AG04450 (cell line): ENCODE measurements at regions not wholly inside any gene's neighbourhood (a gene's known extent, or its start where the extent isn't known, plus 50 kb on each side); places are given as distances from the start of the nearest gene placed in this dataset.

Experiments used
- CTCF ChIA-PET: fragments of 300-600, 350-600 bp; formaldehyde crosslinking; extraction: SDS; loops from one replicate; lab custom pipeline; 2022; ENCODE audit warnings: antibody characterized with exemption, inconsistent platforms; lab: Charles Lee
- POLR2A ChIA-PET: fragments of 350-600 bp; formaldehyde crosslinking; extraction: SDS; loops from one replicate; lab custom pipeline; 2021; ENCODE audit warnings: antibody characterized with exemption, inconsistent platforms; lab: Yijun Ruan, JAX
- DNase-seq: peaks from one replicate; pipeline ENCODE4 v3.0.0-alpha.2; 2011; ENCODE audit warnings: low read depth, low spot score
- H3K27ac ChIP-seq: one replicate; pipeline ENCODE4 v1.5.1; 2012; ENCODE audit warnings: low read depth, low read length, control low read depth
- H3K27me3 ChIP-seq: one replicate; pipeline ENCODE4 v1.6.0; 2012; ENCODE audit warnings: low read length; ENCODE audit not compliant: control insufficient read depth, insufficient read depth
- H3K4me3 ChIP-seq: 2 replicates; pipeline ENCODE4 v1.5.1; 2011; ENCODE audit warnings: mild to moderate bottlenecking, low read depth, low read length, control low read depth
- H3K9me3 ChIP-seq: 2 replicates; pipeline ENCODE4 v1.5.1; 2012; ENCODE audit warnings: low read length; ENCODE audit not compliant: control insufficient read depth, insufficient read depth
- TF ChIP-seq, protein P1 (sequence below): IDR thresholded peaks from 2 replicates; pipeline ENCODE4 v1.5.1; 2011; ENCODE audit warnings: low read depth, low read length, control low read depth, inconsistent platforms

DNA sequence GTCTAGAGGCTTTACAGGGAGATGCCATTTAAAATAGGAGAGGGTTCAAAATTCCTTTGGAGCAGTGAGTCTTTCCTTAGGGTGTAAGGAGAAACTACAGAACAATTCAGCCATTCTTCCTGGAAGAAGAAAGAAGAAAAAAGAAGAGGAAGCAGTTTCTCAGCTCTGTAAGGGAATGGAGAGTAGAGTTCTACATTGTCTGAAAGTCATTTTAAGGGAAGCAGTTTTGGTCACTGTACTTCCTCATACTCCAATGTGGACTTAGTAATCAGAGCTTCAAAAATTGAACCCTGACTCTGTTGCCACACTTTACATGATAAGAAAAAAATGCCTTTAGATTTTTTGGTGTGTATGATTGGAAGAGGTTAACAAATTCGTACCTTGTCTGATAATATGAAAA lies 122.4 kb downstream of the LRRC70 start:
- no peak for DNase-seq
- Histone ChIP-seq H3K27me3 (no peaks in the 10 kb centered on the region), H3K27ac (no peak overlapping the region), H3K9me3 (no peaks in the 10 kb centered on the region), H3K4me3 (no peak overlapping the region)
- ChIA-PET CTCF (no interaction called here), POLR2A (no interaction called here)
- TF ChIP-seq, protein P1, sequence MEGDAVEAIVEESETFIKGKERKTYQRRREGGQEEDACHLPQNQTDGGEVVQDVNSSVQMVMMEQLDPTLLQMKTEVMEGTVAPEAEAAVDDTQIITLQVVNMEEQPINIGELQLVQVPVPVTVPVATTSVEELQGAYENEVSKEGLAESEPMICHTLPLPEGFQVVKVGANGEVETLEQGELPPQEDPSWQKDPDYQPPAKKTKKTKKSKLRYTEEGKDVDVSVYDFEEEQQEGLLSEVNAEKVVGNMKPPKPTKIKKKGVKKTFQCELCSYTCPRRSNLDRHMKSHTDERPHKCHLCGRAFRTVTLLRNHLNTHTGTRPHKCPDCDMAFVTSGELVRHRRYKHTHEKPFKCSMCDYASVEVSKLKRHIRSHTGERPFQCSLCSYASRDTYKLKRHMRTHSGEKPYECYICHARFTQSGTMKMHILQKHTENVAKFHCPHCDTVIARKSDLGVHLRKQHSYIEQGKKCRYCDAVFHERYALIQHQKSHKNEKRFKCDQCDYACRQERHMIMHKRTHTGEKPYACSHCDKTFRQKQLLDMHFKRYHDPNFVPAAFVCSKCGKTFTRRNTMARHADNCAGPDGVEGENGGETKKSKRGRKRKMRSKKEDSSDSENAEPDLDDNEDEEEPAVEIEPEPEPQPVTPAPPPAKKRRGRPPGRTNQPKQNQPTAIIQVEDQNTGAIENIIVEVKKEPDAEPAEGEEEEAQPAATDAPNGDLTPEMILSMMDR: no peak

DNA sequence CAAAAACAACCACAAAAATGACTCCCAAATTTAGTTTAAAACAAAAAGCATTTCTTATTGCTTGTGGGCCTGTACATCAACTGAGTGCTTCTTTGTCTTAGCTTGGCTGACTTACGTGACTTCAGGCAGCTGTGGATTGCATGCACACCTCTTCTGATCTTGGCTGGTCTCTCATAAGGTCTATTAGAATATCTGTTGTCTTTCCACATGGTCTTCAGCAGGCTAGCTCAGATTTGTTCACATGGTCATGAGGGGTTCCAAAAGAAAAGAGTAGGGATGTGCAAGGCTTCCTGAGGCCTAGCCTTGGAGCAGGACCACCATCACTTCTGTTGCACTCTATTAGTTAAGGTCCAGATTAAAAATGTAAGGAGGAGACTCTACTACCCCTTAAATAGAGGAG lies 120.1 kb downstream of the LRRC70 start:
- ChIA-PET POLR2A (no interaction called here), CTCF (no interaction called here)
- Histone ChIP-seq H3K9me3 (no peaks in the 10 kb centered on the region), H3K4me3 (no peak overlapping the region), H3K27ac (no peak overlapping the region), H3K27me3 (no peaks in the 10 kb centered on the region)
- TF ChIP-seq, protein P1: no peak
- DNase-seq: no peak

DNA sequence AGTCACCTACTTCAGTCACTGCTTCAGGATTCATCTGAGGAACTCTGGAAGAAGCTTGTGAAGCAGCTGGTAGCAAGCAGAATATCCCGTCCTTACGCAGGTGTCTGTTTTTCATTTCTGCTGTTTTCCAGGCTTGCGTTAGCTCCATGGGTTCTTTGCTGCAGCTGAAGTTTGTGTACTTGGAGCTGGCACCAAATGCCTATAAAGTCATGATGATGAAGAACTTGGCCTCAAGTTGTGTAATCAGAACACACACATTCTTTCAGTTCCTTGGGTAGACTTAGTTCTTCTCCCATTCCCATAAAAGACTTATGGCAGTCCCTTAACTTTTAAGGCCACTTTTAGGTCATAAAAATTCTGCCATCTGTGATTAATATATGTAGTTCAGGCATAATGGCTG lies 116.7 kb downstream of the LRRC70 start:
- ChIA-PET POLR2A (no interaction called here), CTCF (interaction anchor here (0.6 kb wide), 1 partner anchor 24 kb away, joined by 4 read pairs; no protein-coding TSS in a partner anchor)
- Histone ChIP-seq H3K27me3 (no peaks in the 10 kb centered on the region), H3K9me3 (no peaks in the 10 kb centered on the region), H3K4me3 (no peak overlapping the region), H3K27ac (no peak overlapping the region)
- TF ChIP-seq, protein P1: no peak
- DNase-seq: no peak

DNA sequence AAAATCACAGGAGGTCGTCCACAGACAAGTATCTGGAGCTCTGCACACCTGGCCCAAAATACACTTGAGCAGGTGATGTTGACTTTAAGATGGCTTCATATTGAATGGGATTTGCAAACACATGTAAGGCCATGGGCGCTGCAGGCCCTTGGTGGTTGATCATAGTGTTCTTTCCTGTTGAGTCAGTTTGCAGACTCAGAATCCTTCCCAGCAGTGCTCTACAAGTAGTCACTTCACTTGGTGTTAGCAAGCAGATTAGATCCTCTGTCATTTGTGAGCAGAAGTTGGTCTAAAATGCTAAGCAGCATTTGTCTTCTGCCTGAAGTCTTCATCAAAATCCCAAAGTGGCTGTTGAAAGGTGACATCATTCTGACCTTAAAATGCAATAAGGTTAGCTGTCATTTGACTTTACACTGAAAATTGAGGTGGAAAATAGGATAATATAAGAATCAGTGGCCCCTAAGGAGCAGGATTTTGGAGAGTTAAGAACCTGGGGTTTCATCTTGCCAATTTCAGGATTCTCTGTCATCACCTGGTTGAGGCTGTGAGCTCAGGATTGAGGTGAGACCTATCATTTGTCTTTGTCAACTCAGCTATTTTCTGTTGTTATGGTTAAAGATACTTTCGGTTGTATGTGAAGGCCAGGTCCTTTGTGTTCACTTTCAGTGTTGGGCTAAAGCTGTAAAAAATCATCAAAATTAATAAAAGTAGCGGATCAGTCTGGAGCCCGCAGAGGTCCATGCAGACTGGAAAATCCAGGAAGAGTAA lies 114.5 kb downstream of the LRRC70 start:
- TF ChIP-seq, protein P1: no peak
- H3K27me3 ChIP-seq: no peaks in the 10 kb centered on the region
- no peaks in the 10 kb centered on the region for H3K9me3 ChIP-seq
- ChIA-PET CTCF (interaction anchor here (0.6 kb wide), 1 partner anchor 249 kb away, joined by 3 read pairs; no protein-coding TSS in a partner anchor), POLR2A (no interaction called here)
- DNase-seq: no peak
- H3K27ac ChIP-seq: no peak overlapping the region
- H3K4me3 ChIP-seq: no peak overlapping the region

DNA sequence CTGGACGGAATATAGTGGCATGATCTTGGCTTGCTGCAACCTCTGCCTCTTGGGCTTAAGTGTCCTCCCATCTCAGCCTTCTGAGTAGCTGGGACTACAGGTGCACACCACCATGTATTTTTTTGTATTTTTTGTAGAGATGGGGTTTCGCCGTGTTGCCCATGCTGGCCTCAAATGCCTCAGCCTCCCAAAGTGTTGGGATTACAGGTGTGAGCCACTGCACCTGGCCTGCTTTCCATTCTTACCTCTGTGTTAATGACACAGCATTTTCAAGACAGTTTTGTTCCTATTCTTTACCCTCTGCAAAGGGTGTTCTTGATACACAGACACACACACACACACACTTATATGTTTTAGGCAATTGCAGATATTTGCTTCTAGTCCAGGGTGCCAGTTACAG lies 113.3 kb downstream of the LRRC70 start:
- TF ChIP-seq, protein P1: no peak
- no peak for DNase-seq
- Histone ChIP-seq H3K27me3 (no peaks in the 10 kb centered on the region), H3K27ac (no peak overlapping the region), H3K4me3 (no peak overlapping the region), H3K9me3 (no peaks in the 10 kb centered on the region)
- POLR2A ChIA-PET: no interaction called here
- CTCF ChIA-PET: interaction anchor here (0.6 kb wide), 1 partner anchor 334 kb away, joined by 6 read pairs; no protein-coding TSS in a partner anchor
